GM12872 (cell line): ENCODE measurements at regions not wholly inside any gene's neighbourhood (a gene's known extent, or its start where the extent isn't known, plus 50 kb on each side); places are given as distances from the start of the nearest gene placed in this dataset.

Experiments used
- TF ChIP-seq, protein P1 (sequence below): IDR thresholded peaks from 3 replicates; pipeline ENCODE4 v1.5.1; 2011; ENCODE audit warnings: low read depth, mild to moderate bottlenecking, low read length, moderate library complexity; ENCODE audit not compliant: insufficient read depth

DNA sequence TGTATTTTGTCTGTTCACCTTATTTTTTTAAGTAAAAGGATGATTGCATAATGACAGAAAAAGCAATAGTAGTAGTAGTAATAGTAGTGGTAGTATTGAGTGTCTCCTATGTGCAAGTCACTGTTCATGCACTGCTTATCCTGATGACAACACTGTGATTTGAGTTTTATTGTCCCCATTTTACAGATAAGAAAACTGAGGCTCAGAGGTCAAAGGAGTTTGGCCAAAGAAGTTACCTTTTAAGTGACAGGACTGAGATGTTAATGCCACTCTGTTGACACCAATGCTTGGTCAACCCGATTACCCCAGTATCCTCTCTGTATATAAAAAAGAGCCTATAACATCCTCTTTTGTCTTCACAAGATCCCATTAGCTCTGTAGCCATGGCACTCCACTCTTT, 100.5 kb upstream of the FRMPD3 start:
- TF ChIP-seq, protein P1, sequence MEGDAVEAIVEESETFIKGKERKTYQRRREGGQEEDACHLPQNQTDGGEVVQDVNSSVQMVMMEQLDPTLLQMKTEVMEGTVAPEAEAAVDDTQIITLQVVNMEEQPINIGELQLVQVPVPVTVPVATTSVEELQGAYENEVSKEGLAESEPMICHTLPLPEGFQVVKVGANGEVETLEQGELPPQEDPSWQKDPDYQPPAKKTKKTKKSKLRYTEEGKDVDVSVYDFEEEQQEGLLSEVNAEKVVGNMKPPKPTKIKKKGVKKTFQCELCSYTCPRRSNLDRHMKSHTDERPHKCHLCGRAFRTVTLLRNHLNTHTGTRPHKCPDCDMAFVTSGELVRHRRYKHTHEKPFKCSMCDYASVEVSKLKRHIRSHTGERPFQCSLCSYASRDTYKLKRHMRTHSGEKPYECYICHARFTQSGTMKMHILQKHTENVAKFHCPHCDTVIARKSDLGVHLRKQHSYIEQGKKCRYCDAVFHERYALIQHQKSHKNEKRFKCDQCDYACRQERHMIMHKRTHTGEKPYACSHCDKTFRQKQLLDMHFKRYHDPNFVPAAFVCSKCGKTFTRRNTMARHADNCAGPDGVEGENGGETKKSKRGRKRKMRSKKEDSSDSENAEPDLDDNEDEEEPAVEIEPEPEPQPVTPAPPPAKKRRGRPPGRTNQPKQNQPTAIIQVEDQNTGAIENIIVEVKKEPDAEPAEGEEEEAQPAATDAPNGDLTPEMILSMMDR: no peak

DNA sequence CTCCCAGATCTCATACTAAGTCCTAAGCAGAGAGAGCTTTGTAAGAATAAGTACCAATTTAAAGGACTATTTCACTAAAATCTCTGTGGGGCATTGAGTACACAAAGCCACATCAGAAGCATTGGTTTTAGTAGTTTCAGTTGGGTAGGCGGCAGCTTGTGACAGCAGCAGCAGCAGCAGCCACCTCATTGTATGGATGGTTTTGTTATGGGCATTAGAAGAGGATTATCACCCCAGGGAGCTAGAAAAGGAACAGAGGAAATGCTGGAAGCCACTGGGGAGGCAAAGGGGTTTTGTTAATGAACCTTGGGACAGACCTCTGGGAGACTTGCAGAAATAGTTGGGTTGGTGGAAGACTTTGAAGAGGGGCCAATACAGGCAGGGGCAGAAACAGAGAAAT, 93.9 kb upstream of the FRMPD3 start:
- TF ChIP-seq, protein P1: no peak

DNA sequence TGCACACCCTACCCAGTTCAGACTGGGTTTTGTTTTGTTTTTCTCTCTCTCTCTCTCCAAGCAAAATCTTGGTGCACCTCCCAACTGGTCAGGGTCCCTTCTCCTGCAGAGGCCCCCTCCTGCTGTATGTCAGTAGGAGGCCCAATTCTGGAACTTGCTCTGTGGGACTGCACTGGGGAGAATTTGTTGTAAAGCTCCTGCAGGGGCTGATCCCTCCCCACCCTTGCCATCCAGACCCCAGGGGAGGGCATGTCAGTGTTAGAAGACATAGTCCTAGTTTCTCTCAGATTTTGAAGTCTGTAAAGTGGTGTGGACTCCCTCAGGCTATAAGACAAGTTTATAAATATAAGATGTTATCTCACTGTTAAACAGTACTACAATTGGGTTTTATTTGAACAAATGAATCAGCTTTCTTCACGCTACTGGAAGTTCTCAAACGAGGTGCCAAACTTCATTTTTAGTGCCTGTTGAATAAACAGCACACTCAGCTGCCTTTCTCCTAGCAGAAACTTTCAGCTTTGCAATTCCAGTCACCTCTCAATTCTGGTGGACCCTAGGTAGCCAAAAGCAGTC, 88.6 kb upstream of the FRMPD3 start:
- TF ChIP-seq, protein P1: no peak

DNA sequence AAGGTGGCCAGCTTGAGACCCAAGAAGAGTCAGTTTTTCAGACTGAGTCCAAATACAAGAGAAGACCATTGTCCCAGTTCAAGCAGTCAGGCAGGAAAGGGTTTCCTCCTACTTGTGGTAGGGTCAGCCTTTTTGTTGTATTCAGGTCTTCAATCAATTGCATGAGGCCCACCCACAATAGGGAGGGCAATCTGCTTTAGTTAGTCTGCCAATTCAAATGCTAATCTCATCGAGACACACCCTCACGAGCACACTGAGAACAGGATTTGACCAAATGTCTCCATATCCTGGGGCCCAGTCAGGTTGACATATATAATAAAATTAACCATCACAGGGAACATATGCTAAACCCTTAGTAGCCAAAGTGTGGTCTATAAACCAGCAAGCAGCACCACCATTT, 75.3 kb upstream of the FRMPD3 start:
- TF ChIP-seq, protein P1: no peak

DNA sequence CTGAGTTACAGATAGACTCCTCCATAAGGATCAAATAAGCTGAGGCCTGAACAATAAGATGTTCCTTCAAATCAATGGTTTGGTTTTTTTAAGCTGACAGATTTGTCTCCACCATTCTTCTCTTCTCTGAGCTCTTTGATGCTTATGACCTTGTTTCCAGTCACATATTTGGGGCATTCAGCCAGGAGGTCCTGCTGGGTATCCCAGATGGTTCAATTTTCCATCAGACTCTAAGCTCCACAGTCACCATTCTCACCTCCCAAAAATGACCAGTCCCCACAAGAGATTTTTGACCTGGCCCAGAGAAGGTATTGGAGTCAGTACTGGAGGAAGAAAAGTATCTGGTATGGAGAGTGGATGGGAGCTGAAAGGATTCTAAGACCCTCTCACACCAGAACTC, 74.6 kb upstream of the FRMPD3 start:
- TF ChIP-seq, protein P1: no peak

DNA sequence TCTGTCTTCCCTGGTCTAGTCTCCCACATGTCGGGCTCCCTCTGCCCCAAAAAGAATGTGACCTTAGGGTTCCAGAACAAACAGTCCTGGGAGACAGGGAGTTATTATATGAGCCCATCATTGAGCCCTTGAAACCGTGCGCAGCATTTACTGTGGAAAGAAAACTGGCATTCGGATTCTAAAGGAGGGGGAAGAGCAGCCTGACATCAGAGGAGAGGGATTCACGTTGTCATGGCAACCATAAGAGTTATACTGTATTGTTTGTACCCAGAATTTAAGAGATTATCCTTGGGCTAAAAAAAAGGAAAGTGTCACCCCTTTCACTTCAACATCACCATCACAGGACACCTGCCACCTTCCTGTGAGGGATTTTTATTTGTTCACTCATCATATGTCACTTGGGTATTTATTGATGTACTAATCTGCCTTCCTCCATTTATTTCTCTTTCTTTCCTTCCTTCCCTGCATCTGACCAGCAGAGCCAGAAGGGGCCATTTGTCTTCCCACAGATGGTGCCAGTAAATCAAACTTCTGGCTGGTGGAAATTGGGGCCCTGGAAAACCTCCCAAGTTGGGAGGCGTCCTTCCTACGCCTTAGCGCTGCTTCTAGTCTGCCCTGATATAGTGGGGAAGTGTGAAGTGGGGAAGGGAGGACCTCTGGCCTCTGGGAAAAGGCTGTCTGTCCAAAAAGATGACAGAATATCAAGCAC, 64.9 kb upstream of the FRMPD3 start:
- TF ChIP-seq, protein P1: no peak

DNA sequence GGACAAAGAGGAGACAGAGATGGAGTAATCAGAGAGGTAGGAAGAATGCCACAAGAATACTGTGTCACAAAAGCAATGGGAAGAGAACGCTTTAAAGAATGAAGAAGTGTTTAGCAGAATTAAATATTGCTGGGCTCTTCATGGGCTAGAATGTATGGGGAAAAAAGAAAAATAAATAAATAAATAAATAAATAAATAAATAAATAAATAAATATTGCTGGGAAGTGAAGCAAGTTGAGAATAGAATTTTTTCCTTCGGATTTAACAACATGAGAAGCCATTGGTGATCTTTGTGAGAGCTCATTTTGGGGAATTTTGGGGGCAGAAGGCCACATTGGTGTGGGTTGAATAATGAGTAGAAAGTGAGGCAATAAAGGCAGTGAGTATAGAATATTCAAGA, 59.7 kb upstream of the FRMPD3 start:
- TF ChIP-seq, protein P1: no peak
